Hematopoietic multipotent progenitor cell (in vitro differentiated cells): ENCODE measurements at regions not wholly inside any gene's neighbourhood (a gene's known extent, or its start where the extent isn't known, plus 50 kb on each side); places are given as distances from the start of the nearest gene placed in this dataset.

Source experiments
- DNase-seq, 3 donors: peaks; one replicate each; pipeline ENCODE4 v3.0.0-alpha.2; 2011 to 2015; ENCODE audit warnings: low read depth in 2 of 3, low spot score in 2 of 3

DNA sequence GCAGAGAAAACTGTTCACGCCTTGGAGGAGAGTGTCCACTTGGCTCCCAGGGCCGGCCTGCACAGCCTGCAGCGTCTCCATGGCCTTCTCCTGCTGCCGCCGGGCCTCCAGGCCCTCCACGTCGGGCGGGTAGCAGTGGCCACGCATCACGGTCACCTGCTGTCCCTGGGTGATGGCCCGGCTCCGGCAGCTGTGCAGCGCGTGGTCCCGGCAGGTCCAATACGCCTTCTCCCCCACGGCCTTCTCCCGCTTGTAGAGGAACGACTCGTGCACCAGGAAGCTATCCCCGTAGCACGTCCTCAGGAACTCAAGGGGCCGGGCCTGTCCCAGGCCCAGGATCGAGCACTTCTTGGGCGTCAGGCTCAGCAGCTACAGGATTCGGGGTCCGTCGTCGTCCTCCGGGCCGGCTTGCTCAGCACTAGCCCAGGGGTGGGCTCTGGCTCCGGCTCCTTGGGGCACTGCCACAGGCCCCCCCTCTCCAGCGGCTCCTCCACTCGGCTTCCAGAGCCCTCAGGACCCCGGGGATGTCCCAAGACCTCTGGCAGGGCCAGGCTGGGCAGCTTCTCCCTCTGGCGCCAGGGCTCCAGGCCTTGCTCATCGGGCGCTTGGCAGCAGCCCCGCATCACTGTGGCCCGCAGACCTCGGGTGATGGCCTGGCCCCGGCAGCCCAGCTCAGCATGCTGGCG is 83.6 kb upstream of the FXR1 start:
- DNase-seq: no peak

DNA sequence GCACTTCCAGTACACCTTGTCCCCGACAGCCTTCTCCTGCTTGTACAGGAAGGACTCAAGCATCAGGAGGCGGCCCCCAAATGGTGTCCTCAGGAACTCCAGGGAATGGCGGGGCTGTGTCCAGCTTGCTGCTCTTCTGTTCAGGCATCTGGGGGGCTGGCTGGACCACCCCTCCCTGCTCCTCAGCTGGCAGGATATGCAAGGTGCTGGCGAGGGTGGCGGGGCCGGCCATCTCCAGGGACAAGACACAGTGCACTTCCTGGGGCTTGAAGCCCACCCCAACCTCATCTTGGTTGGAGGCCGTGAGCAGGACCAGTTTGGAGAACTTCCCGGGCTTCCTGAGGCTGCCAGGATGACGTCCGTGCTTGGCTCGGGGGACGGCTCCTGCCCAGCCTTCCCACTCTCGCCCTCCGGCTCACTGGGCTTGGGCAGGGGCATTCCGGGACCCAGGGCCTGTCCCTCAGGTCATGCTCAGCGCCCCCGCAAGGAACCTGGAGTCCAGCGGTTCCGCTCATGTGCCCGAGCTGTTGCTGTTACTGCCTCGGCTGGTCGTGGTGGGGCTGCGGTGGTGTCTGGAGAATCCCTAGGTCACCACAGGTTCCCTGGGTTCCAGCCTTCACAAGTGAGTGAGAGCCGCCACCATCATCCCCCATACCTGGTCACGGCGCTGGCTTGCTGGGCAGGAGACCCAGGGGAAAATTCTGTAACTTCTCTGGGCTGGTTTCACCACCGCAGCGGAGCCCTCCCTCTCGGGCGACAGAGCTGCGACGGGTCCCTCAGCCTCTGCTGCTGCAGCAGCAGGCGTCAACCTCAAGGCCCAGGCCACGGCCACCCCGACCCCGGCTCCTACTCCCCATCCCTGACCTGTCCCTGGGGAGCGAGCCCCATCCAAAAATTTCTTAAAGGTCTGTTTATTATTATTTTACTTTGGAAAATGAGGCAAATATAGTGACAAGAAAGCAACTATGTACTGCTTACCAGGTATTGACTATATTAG is 82.8 kb upstream of the FXR1 start:
- DNase-seq: no peak

DNA sequence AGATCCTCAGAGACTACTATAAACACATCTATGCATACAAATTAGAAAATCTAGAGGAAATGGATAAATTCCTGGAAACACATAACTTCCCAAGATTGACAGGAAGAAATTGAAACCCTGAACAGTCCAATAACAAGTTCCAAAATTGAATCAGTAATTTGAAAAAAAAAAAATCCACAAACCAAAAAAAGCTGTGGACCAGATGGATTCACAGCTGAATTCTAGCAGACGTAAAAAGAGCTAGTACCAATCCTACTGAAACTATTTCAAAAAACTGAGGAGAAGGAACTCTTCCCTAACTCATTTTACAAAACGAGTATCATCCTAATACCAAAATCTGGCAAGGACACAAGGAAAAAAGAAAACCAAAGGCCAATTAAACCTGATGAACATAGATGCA is 77.0 kb upstream of the FXR1 start:
- no peak for DNase-seq

DNA sequence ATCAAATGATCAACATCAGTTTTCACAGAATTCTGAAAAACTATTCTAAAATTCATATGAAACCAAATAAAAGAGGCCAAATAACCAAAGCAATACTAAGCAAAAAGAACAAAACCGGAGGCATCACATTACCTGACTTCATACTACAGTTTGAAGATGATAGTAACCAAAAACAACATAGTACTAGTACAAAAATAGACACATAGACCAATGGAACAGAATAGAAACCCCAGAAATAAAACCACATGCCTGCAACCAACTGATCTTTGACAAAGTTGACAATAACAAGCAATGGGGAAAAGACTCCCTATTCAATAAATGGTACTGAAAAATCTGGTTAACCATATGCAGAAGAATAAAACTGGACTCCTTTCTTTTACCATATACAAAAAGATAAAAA is 75.7 kb upstream of the FXR1 start:
- DNase-seq: no peak

DNA sequence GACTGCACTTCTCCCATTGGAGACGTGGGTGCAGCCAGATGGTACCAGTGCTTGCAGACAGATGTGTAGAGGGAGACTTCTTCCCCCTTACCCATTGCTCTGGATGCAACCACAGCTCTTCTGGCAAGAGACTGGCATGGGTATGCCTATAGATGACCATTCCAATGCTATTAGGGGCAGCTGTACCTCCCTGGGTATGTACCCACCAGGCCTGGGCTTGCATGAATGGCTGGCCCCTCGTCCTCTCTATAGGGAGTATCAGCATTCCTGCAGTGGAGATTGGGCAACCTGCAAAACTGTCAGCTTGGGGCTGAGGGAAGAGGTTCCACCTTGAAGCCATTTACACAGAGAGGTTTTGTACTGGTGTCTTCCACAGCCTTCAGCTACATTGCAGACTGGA is 57.6 kb upstream of the FXR1 start:
- DNase-seq: no peak

DNA sequence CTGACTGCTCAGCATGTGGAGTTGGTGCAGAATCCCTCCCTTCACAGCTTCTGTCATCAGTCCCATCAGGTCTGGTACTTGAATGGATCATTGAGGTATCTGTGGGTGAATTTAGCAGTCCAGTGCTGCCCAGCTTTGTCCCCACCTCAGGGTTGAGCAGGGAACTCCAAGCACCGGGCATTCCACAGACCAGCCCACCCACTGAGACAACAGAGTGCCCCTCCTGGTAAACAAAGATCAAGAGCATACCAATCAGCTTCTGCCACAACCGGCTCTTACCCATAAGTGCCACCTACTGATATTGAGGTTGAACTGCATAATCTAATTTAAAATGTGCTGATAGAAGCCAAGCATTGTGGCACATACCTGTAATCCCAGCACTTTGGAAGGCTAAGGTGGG is 57.1 kb upstream of the FXR1 start:
- DNase-seq: no peak

DNA sequence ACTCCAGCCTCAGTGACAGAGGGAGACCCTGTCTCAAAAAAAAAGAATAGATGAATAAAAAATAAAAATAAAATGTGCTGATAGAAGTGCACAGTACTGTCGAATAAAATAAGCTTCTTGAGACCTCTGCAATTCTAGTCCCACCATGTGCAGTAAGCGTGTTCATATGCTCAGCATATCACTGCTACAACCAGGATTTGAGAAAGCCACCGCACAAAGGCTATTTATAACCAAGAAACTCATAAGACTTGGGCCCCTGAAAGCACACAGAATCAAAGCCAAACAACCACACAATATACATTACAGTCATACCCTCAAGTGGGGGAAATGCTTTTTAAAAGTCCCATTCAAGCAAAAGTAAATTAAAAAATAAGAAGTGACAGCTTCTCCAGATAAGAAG is 56.5 kb upstream of the FXR1 start:
- no peak for DNase-seq

DNA sequence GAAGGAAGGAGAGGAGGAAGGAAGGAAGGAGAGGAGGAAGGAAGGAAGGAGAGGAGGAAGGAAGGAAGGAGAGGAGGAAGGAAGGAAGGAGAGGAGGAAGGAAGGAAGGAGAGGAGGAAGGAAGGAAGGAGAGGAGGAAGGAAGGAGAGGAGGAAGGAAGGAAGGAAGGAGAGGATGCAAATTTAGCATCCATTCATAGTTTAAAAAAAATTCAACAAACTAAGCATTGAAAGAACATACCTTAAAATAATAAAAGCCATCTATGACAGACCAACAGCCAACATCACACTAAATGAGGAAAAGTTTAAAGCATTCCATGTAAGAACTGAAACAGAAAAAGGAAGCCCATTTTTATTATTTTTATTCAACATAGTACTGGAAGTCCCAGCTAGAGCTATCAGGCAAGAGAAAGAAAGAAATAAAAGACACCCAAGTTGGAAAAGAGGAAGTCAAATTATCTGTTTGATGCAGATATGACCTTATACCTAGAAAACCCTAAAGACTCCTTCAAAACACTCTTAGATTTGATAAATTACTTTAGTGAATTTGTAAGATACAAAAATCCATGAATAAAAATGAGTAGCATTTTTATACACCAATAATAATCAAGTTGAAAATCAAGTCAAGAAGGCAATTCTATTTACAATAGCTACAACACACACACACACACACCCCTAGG is 52.2 kb upstream of the FXR1 start:
- DNase-seq: peak in 1 of 3 donors; percentile 14
